HG03378 (cell line): ENCODE measurements at regions not wholly inside any gene's neighbourhood (a gene's known extent, or its start where the extent isn't known, plus 50 kb on each side); places are given as distances from the start of the nearest gene placed in this dataset.

Experiments used
- ATAC-seq: cut with Tn5 transposase; IDR thresholded peaks from one replicate; pipeline ENCODE4 v1.9.1; 2021; ENCODE audit warnings: mild to moderate bottlenecking, moderate library complexity; ENCODE audit not compliant: unreplicated experiment

DNA sequence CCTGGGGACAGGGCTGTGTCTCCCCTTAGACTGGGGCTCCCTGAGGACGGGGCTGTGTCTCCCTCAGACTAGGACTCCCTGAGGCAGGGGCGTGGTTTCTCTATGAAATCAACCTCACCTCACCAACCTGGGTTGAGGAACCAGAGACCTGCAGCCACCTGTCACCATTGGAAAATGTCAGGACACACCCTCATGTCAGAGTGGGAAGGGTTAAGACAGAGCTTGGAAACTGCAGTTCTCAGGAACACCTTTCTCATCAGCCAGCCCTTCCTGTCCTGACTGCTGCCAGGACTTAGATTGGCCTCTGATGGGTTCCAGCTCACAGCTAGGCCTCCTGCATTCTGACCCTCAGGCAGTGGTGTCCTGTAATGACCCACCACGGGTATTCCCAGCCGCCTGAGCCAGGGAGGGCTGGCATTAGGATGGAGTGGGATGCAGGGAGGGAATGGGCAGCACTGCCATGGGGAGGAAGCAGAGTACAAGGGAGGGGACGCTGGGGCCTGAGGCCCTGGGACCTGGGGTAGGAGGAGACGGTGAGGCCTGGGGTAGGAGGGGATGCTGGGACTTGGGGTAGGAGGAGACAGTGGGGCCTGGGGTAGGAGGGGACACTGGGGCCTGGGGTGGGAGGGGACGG, 76.3 kb downstream of the MRPL14 start:
- ATAC-seq, result no peak

DNA sequence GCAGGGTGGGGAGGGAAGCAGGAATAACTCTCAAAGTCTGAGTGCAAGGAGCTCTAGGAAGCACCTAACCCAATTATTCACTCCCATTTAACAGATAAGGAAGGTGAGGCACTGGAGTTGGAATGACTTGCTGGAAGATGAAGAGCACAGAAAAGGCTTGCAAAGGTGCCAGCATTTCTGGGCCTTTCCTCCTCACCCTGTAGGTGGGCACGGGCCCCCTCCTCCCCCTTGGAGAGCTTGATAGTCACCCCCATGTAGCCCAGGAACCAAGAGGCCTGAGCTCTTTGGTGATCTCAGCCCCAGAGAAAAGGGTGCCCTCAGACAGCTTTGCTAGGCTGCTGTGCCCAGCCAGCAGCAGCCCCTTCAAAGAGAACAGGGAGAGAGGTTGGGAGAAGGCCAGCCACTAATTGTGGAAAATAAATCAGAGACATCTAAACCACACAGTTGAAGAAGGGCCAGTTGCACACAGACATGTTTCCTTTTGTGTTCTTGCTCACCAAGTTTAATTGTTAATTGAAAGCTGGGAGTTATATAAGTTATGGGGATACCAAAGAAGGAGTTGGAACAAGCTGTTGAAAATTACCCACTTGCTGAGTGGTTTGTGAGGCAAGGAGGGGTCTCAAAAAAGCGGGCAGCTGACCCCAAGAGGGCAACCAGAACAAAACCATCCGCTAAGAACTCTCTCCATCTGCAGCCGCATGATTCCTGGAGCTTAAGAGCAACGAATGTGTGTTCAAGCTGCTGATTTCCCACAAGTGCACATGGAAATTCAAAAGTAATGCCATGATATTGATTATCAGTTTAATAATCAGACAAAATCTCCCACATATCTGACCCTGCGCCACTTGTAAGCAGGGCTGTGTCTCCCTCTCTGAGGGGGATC, 77.0 kb downstream of the MRPL14 start:
- no peak for ATAC-seq

- ATAC-seq, result peak; percentile 60
Measured at GRCh38 chr6:44049163-44049988, 77.9 kb downstream of the MRPL14 start.

GRCh38 chr6:44048277-44048676, 79.0 kb downstream of the MRPL14 start:
- ATAC-seq, result no peak

GRCh38 chr6:44047801-44048200, 79.5 kb downstream of the MRPL14 start:
- no peak for ATAC-seq

DNA sequence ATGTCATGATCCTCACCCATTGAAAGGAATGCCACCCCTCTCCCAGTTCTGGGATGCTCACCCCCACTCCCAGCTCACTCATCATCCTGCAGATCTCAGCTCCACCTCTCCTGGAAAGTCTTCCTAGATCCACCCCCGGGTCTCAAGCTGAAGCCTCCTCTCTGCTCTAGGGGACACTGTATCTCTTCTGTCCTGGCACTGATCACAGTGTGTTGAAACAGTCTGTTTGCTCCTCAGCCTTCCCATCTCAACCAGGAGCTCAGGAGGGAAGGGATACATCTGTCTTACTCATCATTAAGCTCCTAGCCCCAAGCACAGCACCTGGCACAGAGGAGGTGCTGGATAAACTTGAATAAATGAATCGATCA, 80.1 kb downstream of the MRPL14 start:
- ATAC-seq, result no peak

- no peak for ATAC-seq
Measured at GRCh38 chr6:44046516-44047178, 80.6 kb downstream of the MRPL14 start.

- no peak for ATAC-seq
Measured at GRCh38 chr6:44045672-44046015, 81.6 kb downstream of the MRPL14 start.

DNA sequence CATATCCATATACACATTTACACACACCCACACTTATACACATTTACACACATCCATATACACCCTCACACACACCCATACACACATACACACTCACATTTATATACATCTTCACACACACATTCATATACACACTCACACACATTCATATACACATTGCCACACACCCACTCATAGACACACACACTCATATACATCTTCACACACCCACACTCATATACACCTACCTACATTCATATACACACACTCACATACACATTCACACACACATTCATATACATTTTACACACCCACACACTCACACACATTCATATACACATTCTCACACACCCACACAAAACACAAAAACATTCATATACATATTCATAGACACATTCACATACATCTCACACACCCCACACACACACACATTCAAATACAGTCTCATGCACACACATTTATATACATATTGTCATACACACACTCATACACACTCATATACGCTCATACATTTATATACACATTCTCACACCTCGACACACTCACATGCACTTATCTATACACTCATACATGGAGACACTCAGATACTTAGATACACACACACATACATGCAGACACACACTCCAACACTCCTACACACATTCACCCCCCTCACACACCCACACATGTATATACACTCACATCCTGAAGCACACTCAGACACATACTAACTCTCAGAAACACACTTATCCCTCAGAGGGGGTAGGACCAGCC, 82.1 kb downstream of the MRPL14 start:
- ATAC-seq, result no peak

- ATAC-seq, result no peak
Measured at GRCh38 chr6:44044154-44044539, 83.1 kb downstream of the MRPL14 start.

GRCh38 chr6:44043479-44044153, 83.6 kb downstream of the MRPL14 start:
- no peak for ATAC-seq

DNA sequence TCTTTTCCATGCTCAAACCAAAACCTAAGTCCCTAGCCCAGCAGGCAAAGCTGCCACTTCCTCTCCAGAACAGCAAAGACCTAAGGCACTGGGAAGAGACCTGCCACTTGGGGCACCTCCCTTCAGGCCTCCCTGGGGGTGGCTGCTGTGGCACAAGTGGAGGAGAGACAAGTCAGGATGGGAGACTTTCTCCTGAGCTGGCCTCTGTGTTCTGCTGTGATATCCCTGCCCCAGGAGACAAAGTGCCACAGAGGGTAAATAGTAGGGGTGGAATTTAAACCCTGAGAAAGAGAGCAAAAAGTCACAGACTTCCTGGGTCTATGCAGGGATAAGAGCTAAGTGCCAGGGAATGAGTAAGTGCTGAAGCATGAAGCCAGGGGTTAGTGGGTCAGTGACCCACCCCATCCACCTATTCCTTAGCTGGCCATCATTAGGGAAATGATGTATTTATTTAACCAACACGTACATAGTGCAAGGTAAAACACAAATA, 84.2 kb downstream of the MRPL14 start:
- ATAC-seq, result no peak

DNA sequence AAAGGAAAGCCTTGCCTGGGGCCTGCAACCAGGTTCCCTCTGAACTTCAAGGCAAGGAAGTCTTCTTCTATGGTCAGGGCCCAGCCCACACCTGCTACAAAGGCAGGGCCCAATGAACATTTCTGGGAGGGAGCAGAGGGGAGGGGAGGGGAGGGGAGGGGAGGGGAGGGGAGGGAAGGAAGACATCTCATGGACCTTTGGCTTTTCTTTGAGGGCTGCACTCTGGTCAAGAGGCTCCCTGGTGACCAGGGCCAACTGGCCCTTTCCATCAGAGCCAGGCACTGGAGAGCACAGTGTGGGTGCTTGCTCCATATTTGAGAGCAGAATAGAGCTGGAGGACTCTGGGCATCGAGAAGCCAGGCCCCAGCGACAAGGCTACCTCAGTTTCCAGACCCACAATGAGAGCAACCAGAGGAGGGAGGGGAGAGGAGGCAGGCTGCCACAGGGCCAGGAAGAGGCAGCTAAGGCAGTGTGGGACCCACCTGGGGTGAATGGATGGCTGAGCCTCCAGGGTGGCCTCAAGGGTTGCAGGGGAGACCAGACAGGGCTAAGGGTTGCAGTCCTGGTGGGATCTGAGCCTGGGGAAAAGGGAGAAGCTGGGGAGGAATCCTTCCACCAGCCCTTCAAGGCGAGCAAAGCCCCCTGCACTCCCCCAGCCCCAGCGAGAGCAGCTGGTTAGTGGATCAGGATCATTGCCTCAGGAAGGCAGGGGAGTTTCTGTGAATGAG, 84.8 kb downstream of the MRPL14 start:
- no peak for ATAC-seq

- ATAC-seq, result no peak
Measured at GRCh38 chr6:44041461-44042260, 85.6 kb downstream of the MRPL14 start.

- no peak for ATAC-seq
Measured at GRCh38 chr6:44040786-44041185, 86.5 kb downstream of the MRPL14 start.

- no peak for ATAC-seq
Measured at GRCh38 chr6:44039839-44040350, 87.4 kb downstream of the MRPL14 start.

- ATAC-seq, result no peak
Measured at GRCh38 chr6:44039191-44039719, 88.0 kb downstream of the MRPL14 start.

DNA sequence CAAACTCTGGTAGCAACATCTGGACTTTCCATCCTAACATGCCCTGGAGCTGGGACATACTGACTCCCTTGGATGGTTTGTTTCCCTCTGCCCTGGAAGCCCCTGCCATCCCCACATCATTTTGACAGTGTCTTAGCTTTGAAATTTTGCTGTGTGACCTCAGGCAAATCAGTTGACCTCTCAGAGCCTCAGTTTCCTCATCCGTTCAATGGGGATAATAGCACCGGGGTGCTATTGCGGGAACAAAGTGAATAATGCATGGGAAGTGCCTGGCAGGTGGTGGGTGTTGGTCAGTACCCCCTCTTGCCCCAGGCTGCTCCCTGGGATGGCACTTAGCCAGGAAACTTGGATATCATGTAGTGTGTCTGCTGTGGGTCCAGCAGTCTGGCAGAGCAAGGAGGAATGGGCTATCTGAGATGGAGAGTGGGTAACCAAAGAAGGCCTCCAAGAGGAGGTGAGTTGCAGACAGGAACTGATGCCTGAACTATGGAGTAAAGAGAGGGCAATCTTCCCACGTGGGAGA, 88.6 kb downstream of the MRPL14 start:
- ATAC-seq, result no peak
